Trophoblast cell (in vitro differentiated cells and primary cell): ENCODE measurements at regions not wholly inside any gene's neighbourhood (a gene's known extent, or its start where the extent isn't known, plus 50 kb on each side); places are given as distances from the start of the nearest gene placed in this dataset.
A peak's percentile ranks its signal among the peaks of the same experiment; 100 is the strongest.

Experiments
- DNase-seq, 2 donors: peaks; one replicate each; pipeline ENCODE4 v3.0.0-alpha.2; 2016
- H2AFZ ChIP-seq: 2 replicates; pipeline ENCODE4 v1.6.1; 2013; ENCODE audit warnings: low read length, moderate library complexity, mild to moderate bottlenecking; ENCODE audit not compliant: insufficient read depth, poor library complexity
- H2AK5ac ChIP-seq: 2 replicates; pipeline ENCODE4 v1.6.1; 2013; ENCODE audit warnings: mild to moderate bottlenecking, low read length
- H2BK120ac ChIP-seq: 2 replicates; pipeline ENCODE4 v1.6.1; 2013; ENCODE audit warnings: low read length, mild to moderate bottlenecking, moderate library complexity; ENCODE audit not compliant: insufficient read depth, poor library complexity
- H2BK12ac ChIP-seq: 2 replicates; pipeline ENCODE4 v1.6.1; 2013; ENCODE audit warnings: mild to moderate bottlenecking, low read length, moderate library complexity
- H2BK5ac ChIP-seq: 2 replicates; pipeline ENCODE4 v1.6.1; 2013; ENCODE audit warnings: low read length, low read depth, moderate library complexity, mild to moderate bottlenecking; ENCODE audit not compliant: poor library complexity
- H3K14ac ChIP-seq: 2 replicates; pipeline ENCODE4 v1.6.1; 2013; ENCODE audit warnings: mild to moderate bottlenecking, low read length
- H3K18ac ChIP-seq: 2 replicates; pipeline ENCODE4 v1.6.1; 2013; ENCODE audit warnings: mild to moderate bottlenecking, low read length
- H3K23ac ChIP-seq: 2 replicates; pipeline ENCODE4 v1.6.1; 2013; ENCODE audit warnings: low read length
- H3K27ac ChIP-seq: 2 replicates; pipeline ENCODE4 v1.5.1; 2013; ENCODE audit warnings: low read depth, mild to moderate bottlenecking, inconsistent platforms, low read length, moderate library complexity
- H3K27me3 ChIP-seq: 2 replicates; pipeline ENCODE4 v1.6.1; 2013; ENCODE audit warnings: inconsistent platforms, mild to moderate bottlenecking, low read length, moderate library complexity; ENCODE audit not compliant: insufficient read depth
- H3K36me3 ChIP-seq, 2 experiments: 1 replicate in 1 of 2; 2 replicates in 1 of 2; pipeline ENCODE4 v1.6.1; 2013; ENCODE audit warnings: low read length in 2 of 2, mild to moderate bottlenecking in 2 of 2, moderate library complexity in 1 of 2; ENCODE audit not compliant: insufficient read depth in 2 of 2, control insufficient read depth in 1 of 2
- H3K4ac ChIP-seq: 2 replicates; pipeline ENCODE4 v1.6.1; 2013; ENCODE audit warnings: low read depth, mild to moderate bottlenecking, low read length, moderate library complexity
- H3K4me1 ChIP-seq, 2 experiments: 1 replicate in 1 of 2; 2 replicates in 1 of 2; pipeline ENCODE4 v1.6.1; 2013; ENCODE audit warnings: low read length in 2 of 2, mild to moderate bottlenecking in 2 of 2, moderate library complexity in 1 of 2; ENCODE audit not compliant: insufficient read depth in 2 of 2, control insufficient read depth in 1 of 2
- H3K4me2 ChIP-seq: 2 replicates; pipeline ENCODE4 v1.6.1; 2013; ENCODE audit warnings: inconsistent platforms, mild to moderate bottlenecking, low read length, moderate library complexity
- H3K4me3 ChIP-seq: 2 replicates; pipeline ENCODE4 v1.5.1; 2013; ENCODE audit warnings: mild to moderate bottlenecking, low read depth, low read length, inconsistent platforms
- H3K79me1 ChIP-seq: one replicate; pipeline ENCODE4 v1.6.1; 2013; ENCODE audit warnings: low read length
- H3K79me2 ChIP-seq: 2 replicates; pipeline ENCODE4 v1.6.1; 2013; ENCODE audit warnings: low read length, mild to moderate bottlenecking; ENCODE audit not compliant: control insufficient read depth, insufficient read depth, poor library complexity
- H3K9ac ChIP-seq: 2 replicates; pipeline ENCODE4 v1.6.1; 2013; ENCODE audit warnings: mild to moderate bottlenecking, low read length
- H3K9me3 ChIP-seq: 2 replicates; pipeline ENCODE4 v1.6.1; 2013; ENCODE audit warnings: low read depth, mild to moderate bottlenecking, control low read depth, inconsistent platforms, low read length; ENCODE audit not compliant: insufficient read depth
- H4K12ac ChIP-seq: 2 replicates; pipeline ENCODE4 v1.6.1; 2013; ENCODE audit warnings: low read depth, mild to moderate bottlenecking, low read length, moderate library complexity
- H4K8ac ChIP-seq: 2 replicates; pipeline ENCODE4 v1.6.1; 2013; ENCODE audit warnings: low read depth, mild to moderate bottlenecking, low read length, moderate library complexity
- H4K91ac ChIP-seq: one replicate; pipeline ENCODE4 v1.6.1; 2013; ENCODE audit warnings: low read depth, mild to moderate bottlenecking, low read length, moderate library complexity
- WGBS: extraction: QIAGEN DNeasy Blood & Tissue Kit; methylation state at CpG from one replicate; pipeline ENCODE4 v1.1.7; 2013; ENCODE audit warnings: missing lambda C conversion rate; ENCODE audit not compliant: insufficient read length, insufficient coverage; ENCODE audit errors: extremely low coverage; 5-methylcytosine and 5-hydroxymethylcytosine counted together

- no peak for DNase-seq
These were observed 341.3 kb upstream of the PRDM1 start for GRCh38 chr6:105744815-105745214.

DNA sequence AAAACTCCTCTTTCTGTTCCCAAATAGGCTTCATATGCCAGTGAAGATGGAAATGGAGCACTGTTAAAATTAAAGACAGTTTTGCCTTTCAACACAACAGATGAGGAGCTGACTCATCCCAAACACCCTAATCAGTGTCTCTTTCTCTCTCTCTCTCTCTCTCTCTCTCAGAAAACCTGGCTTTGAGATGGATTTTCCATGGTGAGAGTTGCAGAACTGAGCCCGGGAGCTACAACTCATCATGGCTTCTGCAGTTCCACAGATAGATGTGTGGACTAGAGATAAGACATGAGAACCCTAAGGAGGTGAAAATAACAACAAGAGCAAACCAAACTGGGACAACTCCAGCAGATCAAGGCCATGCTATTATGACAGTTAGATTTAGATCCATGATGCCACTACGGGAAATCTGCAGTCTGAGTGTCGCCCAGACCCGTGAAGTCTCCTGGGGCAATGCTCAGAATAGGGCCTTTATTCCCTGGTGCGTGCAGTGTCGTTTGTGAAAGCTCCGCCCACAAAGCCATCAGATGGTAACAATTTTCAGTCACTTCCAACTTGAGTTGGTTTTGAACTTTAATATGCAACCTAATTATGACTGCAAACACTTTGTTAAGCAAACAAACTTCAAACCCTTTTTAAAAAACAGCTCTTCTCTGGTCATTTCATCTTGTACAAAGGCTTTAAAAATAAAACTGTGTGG is 338.2 kb upstream of the PREP start:
- Histone ChIP-seq H3K79me2 (no peaks in the 10 kb centered on the region), H3K4ac (no peak overlapping the region), H2AK5ac (no peak overlapping the region), H2BK12ac (no peak overlapping the region), H3K27me3 (no peaks in the 10 kb centered on the region), H3K4me1 (no peaks in the 10 kb centered on the region), H3K36me3 (no peaks in the 10 kb centered on the region), H3K27ac (no peak overlapping the region), H2BK5ac (no peak overlapping the region), H4K91ac (no peak overlapping the region), H3K79me1 (no peaks in the 10 kb centered on the region), H4K12ac (no peak overlapping the region), H3K4me3 (no peak overlapping the region), H3K9me3 (no peaks in the 10 kb centered on the region), H3K18ac (no peak overlapping the region), H3K14ac (no peak overlapping the region), H2AFZ (no peak overlapping the region), H2BK120ac (no peak overlapping the region), H4K8ac (no peak overlapping the region), H3K23ac (no peak overlapping the region), H3K4me2 (no peak overlapping the region), H3K9ac (no peak overlapping the region)
- WGBS = no CpG with 5 or more reads among the region's 7 CpGs
- no peak for DNase-seq

More at GRCh38 chr6:105744815-105745214, 341.3 kb upstream of the PRDM1 start:
- H3K79me2 ChIP-seq = no peaks in the 10 kb centered on the region
- no peak overlapping the region for H2AFZ ChIP-seq
- no peak overlapping the region for H3K4me3 ChIP-seq
- H3K9me3 ChIP-seq = no peaks in the 10 kb centered on the region
- peaks cover 0 to 3% of the 10 kb centered on the region in 2 experiments for H3K4me1 ChIP-seq
- no peak overlapping the region for H2BK12ac ChIP-seq
- WGBS = no CpG with 5 or more reads among the region's 1 CpG
- no peak overlapping the region for H3K23ac ChIP-seq
- H3K18ac ChIP-seq = no peak overlapping the region
- no peaks in the 10 kb centered on the region for H3K27me3 ChIP-seq
- H3K4ac ChIP-seq = no peak overlapping the region
- H4K91ac ChIP-seq = no peak overlapping the region
- H3K4me2 ChIP-seq = no peak overlapping the region
- no peak overlapping the region for H3K27ac ChIP-seq
- no peak overlapping the region for H3K14ac ChIP-seq
- no peak overlapping the region for H2BK5ac ChIP-seq
- no peak overlapping the region for H4K12ac ChIP-seq
- H4K8ac ChIP-seq = no peak overlapping the region
- H3K79me1 ChIP-seq = no peaks in the 10 kb centered on the region
- H2AK5ac ChIP-seq = no peak overlapping the region
- H3K9ac ChIP-seq = no peak overlapping the region
- H2BK120ac ChIP-seq = no peak overlapping the region
- H3K36me3 ChIP-seq = no peaks in the 10 kb centered on the region

- Histone ChIP-seq H3K36me3 (no peaks in the 10 kb centered on the region), H3K23ac (no peak overlapping the region), H2BK5ac (no peak overlapping the region), H3K9me3 (no peaks in the 10 kb centered on the region), H4K12ac (no peak overlapping the region), H3K79me2 (no peaks in the 10 kb centered on the region), H3K27me3 (no peaks in the 10 kb centered on the region), H3K79me1 (no peaks in the 10 kb centered on the region), H2BK12ac (no peak overlapping the region), H2AFZ (no peak overlapping the region), H3K27ac (no peak overlapping the region), H3K9ac (no peak overlapping the region), H3K14ac (no peak overlapping the region), H2AK5ac (no peak overlapping the region), H3K4me2 (no peak overlapping the region), H3K4me3 (no peak overlapping the region), H2BK120ac (no peak overlapping the region), H4K8ac (no peak overlapping the region), H3K4me1 (no peaks in the 10 kb centered on the region), H3K18ac (no peak overlapping the region), H4K91ac (no peak overlapping the region), H3K4ac (no peak overlapping the region)
- WGBS = no CpG with 5 or more reads among the region's 2 CpGs
- no peak for DNase-seq
These were observed 336.9 kb upstream of the PREP start for GRCh38 chr6:105739764-105740163.

- no CpG with 5 or more reads among the region's 4 CpGs for WGBS
- Histone ChIP-seq H2AK5ac (no peak overlapping the region), H3K9me3 (no peaks in the 10 kb centered on the region), H4K91ac (no peak overlapping the region), H4K12ac (no peak overlapping the region), H3K18ac (no peak overlapping the region), H3K23ac (no peak overlapping the region), H3K4me3 (no peak overlapping the region), H4K8ac (no peak overlapping the region), H2BK5ac (no peak overlapping the region), H3K14ac (no peak overlapping the region), H3K4me1 (no peaks in the 10 kb centered on the region), H2BK12ac (no peak overlapping the region), H3K9ac (no peak overlapping the region), H3K27ac (no peak overlapping the region), H2BK120ac (no peak overlapping the region), H3K27me3 (no peaks in the 10 kb centered on the region), H3K79me2 (no peaks in the 10 kb centered on the region), H3K4me2 (no peak overlapping the region), H3K4ac (no peak overlapping the region), H2AFZ (no peak overlapping the region), H3K79me1 (no peaks in the 10 kb centered on the region), H3K36me3 (no peaks in the 10 kb centered on the region)
- DNase-seq = peak in 1 of 2 donors; percentile 68
These were observed 330.8 kb upstream of the PREP start for GRCh38 chr6:105733556-105734162.
